Fibroblast of the aortic adventitia (primary cell): ENCODE measurements at regions not wholly inside any gene's neighbourhood (a gene's known extent, or its start where the extent isn't known, plus 50 kb on each side); places are given as distances from the start of the nearest gene placed in this dataset.
A peak's percentile ranks its signal among the peaks of the same experiment; 100 is the strongest.

Experiments
- DNase-seq: peaks from one replicate; pipeline ENCODE4 v3.0.0-alpha.2; 2010; ENCODE audit warnings: low read depth
- H3K4me3 ChIP-seq: 2 replicates; pipeline ENCODE4 v1.5.1; 2011; ENCODE audit warnings: low read depth, mild to moderate bottlenecking, control low read depth, low read length, moderate library complexity
- CTCF ChIP-seq: IDR thresholded peaks from 2 replicates; pipeline ENCODE4 v1.5.1; 2011; ENCODE audit warnings: mild to moderate bottlenecking, low read length, control low read depth, inconsistent platforms; ENCODE audit not compliant: insufficient read depth

DNA sequence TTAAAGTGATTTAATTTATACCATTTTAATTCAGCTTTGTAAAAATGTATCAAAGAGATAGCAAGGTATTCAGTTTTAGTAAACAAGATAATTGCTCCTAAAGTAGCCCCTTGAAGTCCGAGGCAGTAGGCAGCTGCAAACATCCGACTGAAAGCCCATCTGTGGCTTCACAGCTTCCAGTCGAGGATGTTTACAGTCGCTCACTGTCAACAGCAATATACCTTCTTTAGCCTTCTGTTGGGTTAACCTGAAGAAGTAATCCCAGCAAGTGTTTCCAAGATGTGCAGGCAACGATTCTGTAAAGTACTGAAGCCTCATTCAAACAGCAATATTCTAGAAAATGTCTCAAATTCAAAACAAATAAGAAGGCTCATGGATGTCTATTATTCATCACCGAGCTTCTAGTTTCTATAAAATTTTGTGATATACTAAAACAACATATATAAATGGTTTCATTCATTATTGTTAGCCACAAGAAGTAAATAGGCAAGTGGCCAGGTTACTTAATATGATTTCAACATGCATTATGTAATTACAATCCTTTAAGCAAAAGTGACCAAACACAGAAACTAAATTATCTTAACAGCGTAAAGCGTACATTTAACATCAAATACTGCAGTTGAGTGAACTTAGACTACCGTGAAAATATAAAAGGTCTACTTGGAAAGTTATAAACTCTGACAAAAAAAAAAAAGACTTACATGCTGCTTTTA is 115.0 kb downstream of the OGFRL1 start:
- no peak for TF ChIP-seq CTCF
- peak overlapping the region; percentile 11 for H3K4me3 ChIP-seq
- no peak for DNase-seq

DNA sequence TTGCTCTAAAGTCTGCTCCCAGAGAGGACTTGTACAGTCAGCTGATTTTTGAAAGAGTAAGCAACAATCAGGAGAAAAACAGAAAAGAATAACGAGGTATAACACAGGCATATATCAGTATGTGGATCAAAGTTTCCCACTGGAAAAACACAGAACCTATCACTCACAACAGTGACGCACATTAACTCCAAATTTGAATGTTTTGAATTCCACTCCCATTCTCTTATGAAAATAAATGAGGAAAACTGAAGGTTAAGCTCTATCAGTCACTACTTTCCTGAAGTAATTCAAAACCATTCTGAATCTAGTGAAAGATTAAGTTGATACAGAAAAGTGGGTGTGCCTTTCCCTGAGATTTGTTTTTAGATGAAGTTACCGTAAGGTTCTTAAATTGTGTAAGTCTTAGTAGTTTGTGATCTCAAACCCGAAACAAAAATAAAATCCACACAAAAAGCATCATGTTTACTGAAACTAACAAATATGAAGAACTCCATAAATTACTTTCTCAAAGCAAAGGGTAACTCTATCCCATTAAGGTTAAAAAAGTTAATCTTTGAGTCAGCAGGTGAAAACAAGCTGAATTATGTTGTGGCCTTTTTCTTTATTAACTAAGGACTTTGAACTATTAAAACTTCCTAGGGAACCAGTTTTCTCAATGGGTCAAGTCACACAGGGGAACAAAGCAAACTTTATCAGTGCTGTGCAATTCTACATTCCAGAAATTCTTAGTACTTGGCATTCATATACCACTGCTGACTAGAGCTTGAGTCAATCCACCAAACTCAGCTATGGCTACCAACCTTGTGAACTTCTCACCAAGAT is 115.7 kb downstream of the OGFRL1 start:
- no peak for TF ChIP-seq CTCF
- peak; percentile 91 for DNase-seq
- peak overlapping the region; percentile 2 for H3K4me3 ChIP-seq

DNA sequence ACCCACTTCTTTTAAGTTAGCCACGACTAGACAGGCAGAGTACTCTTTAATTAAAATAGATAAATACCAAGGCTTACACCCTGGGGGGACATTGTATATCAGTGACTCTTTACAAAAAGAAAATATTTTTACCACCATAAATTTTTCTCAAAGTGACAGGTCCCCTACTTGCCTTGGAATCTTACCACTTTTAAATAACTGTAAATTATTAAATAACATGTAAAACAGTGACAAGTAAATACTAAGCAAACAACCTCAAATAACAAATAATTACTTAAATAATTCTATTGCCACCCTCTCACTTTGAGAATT is 116.3 kb downstream of the OGFRL1 start:
- TF ChIP-seq CTCF, result no peak
- no peak overlapping the region for H3K4me3 ChIP-seq
- no peak for DNase-seq

DNA sequence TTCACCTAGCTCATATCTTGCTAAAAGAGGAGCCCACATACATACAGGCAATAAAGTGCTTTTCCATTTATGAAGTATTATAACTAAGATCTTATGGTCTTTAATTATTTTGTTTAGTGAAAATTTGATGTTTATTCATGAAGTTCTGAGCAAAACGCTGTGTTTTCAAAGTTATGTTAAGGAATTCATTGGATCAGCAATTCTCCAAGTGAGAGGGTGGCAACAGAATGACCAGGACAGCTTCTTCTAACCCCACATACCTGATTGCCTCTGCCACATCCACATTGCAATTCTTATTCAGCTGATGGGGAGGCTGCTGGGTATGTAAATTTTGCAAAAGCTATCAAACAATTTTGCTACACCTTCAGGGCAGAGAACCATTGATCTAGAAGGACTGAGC is 116.8 kb downstream of the OGFRL1 start:
- DNase-seq, result no peak
- no peak overlapping the region for H3K4me3 ChIP-seq
- TF ChIP-seq CTCF, result no peak

DNA sequence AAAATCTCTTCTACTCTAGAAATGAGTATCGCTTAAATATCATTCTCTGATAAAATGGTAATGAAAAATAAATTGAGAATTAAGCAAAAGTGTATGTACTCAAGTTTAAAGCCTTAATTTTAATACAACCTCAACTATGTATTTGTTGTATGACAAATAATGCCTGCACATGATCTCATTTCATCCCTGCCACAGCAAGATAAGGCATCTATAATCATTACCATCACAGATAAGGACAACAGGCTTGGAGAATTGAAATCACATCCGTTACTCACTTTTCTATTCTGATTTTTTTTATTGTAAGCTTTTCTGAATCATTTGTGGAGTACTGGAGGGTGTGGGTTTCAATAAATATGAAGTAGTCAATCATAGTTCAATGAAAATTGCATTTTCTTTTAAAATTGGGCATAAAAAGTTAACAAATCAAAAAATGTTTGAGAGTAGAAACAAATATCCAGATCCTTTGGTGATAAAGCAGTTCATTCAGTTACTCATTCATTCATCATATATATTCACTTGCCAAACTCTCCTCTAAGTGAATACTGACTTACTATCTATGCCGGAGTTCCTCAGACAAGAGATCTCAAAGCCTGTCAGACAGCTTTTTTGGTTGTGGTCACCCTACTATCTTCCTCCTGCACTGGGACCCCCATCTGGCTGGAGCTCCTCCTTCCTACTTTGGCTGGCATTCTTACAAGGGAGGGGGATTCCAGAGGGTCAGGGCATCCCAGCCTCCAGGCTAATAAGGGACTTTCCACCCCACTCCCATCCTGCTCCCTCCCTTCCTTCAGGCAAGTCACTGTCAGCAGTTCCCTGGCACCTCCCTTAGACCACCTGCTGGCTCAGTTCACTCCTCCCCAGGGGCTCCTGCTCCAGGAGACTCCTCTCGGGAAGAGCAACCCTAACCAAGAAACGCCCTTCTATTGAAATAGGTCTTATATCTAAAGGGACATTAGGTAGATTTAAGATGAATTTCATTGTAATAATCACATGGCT is 118.6 kb downstream of the OGFRL1 start:
- H3K4me3 ChIP-seq, result no peak overlapping the region
- DNase-seq, result no peak
- TF ChIP-seq CTCF, result no peak
